NB4 (cell line): ENCODE measurements at regions not wholly inside any gene's neighbourhood (a gene's known extent, or its start where the extent isn't known, plus 50 kb on each side); places are given as distances from the start of the nearest gene placed in this dataset.

Experiments used
- CTCF ChIP-seq: IDR thresholded peaks from one replicate; pipeline ENCODE4 v1.5.1; 2012; ENCODE audit warnings: low read depth, low read length
- MYC ChIP-seq: IDR thresholded peaks from 2 replicates; pipeline ENCODE4 v1.6.1; 2011; ENCODE audit warnings: low read depth, low read length
- POLR2A ChIP-seq: IDR thresholded peaks from 2 replicates; pipeline ENCODE4 v1.6.1; 2011; ENCODE audit warnings: mild to moderate bottlenecking; ENCODE audit not compliant: insufficient read length; ENCODE audit errors: extremely low read depth
- TF ChIP-seq, protein P1 (sequence below): IDR thresholded peaks from 2 replicates; pipeline ENCODE4 v1.6.1; 2011; ENCODE audit warnings: low read depth, low read length

- TF ChIP-seq CTCF (no peak), MYC (no peak), POLR2A (no peak)
- TF ChIP-seq, protein P1, sequence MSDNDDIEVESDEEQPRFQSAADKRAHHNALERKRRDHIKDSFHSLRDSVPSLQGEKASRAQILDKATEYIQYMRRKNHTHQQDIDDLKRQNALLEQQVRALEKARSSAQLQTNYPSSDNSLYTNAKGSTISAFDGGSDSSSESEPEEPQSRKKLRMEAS, result no peak
These were observed 1112.1 kb upstream of the AGA start for GRCh38 chr4:178554352-178554751.
